ENCODE measurements at regions not wholly inside any gene's neighbourhood (a gene's known extent, or its start where the extent isn't known, plus 50 kb on each side); places are given as distances from the start of the nearest gene placed in this dataset.

GRCh38 chr2:142588269-142588668, 289.2 kb upstream of the KYNU start:
- no peak for TF ChIP-seq CTCF (IDR thresholded peaks at IDR 0.05; ENCODE audit: low read depth, low read length, missing control alignments)
- Histone ChIP-seq H3K4me3 (ENCODE audit: low read depth, low read length) (no peak overlapping the region), H3K27me3 (replicated peaks) (no peaks in the 10 kb centered on the region), H3K36me3 (replicated peaks) (no peaks in the 10 kb centered on the region), H3K27ac (no peak overlapping the region)
- in situ Hi-C loops (cut with HindIII; ENCODE audit: low pct_ligation_motif_present, low sequenced_read_pairs) = no loop called here
- no peak for DNase-seq

GRCh38 chr2:142586693-142587580, 290.5 kb upstream of the KYNU start:
- TF ChIP-seq CTCF (IDR thresholded peaks at IDR 0.05; ENCODE audit: low read depth, low read length, missing control alignments) = no peak
- in situ Hi-C loops (cut with HindIII; ENCODE audit: low pct_ligation_motif_present, low sequenced_read_pairs) = no loop called here
- no peaks in the 10 kb centered on the region for H3K36me3 ChIP-seq (replicated peaks)
- no peak for DNase-seq
- no peak overlapping the region for H3K27ac ChIP-seq
- H3K4me3 ChIP-seq (ENCODE audit: low read depth, low read length) = no peak overlapping the region
- no peaks in the 10 kb centered on the region for H3K27me3 ChIP-seq (replicated peaks)

- in situ Hi-C loops (cut with HindIII; ENCODE audit: low pct_ligation_motif_present, low sequenced_read_pairs) = no loop called here
- no peak overlapping the region for H3K27ac ChIP-seq
- no peak for DNase-seq
- H3K36me3 ChIP-seq (replicated peaks) = no peaks in the 10 kb centered on the region
- TF ChIP-seq CTCF (IDR thresholded peaks at IDR 0.05; ENCODE audit: low read depth, low read length, missing control alignments) = no peak
- H3K4me3 ChIP-seq (ENCODE audit: low read depth, low read length) = no peak overlapping the region
- no peaks in the 10 kb centered on the region for H3K27me3 ChIP-seq (replicated peaks)
Measured at GRCh38 chr2:142585785-142586184, 291.7 kb upstream of the KYNU start.

- peak; percentile 27 for TF ChIP-seq CTCF (IDR thresholded peaks at IDR 0.05; ENCODE audit: low read depth, low read length, missing control alignments)
- in situ Hi-C loops (cut with HindIII; ENCODE audit: low pct_ligation_motif_present, low sequenced_read_pairs) = no loop called here
- no peak for DNase-seq
- Histone ChIP-seq H3K27ac (no peak overlapping the region), H3K4me3 (ENCODE audit: low read depth, low read length) (no peak overlapping the region), H3K36me3 (replicated peaks) (no peaks in the 10 kb centered on the region), H3K27me3 (replicated peaks) (no peaks in the 10 kb centered on the region)
Measured at GRCh38 chr2:142582317-142582716, 295.1 kb upstream of the KYNU start.

- no peaks in the 10 kb centered on the region for H3K27me3 ChIP-seq (replicated peaks)
- no peak for TF ChIP-seq CTCF (IDR thresholded peaks at IDR 0.05; ENCODE audit: low read depth, low read length, missing control alignments)
- H3K4me3 ChIP-seq (ENCODE audit: low read depth, low read length) = no peak overlapping the region
- H3K36me3 ChIP-seq (replicated peaks) = no peaks in the 10 kb centered on the region
- in situ Hi-C loops (cut with HindIII; ENCODE audit: low pct_ligation_motif_present, low sequenced_read_pairs) = no loop called here
- H3K27ac ChIP-seq = no peak overlapping the region
- no peak for DNase-seq
Measured at GRCh38 chr2:142581491-142581890, 296.0 kb upstream of the KYNU start.

- TF ChIP-seq CTCF (IDR thresholded peaks at IDR 0.05; ENCODE audit: low read depth, low read length, missing control alignments) = no peak
- no peaks in the 10 kb centered on the region for H3K36me3 ChIP-seq (replicated peaks)
- in situ Hi-C loops (cut with HindIII; ENCODE audit: low pct_ligation_motif_present, low sequenced_read_pairs) = no loop called here
- DNase-seq = no peak
- H3K27me3 ChIP-seq (replicated peaks) = no peaks in the 10 kb centered on the region
- H3K4me3 ChIP-seq (ENCODE audit: low read depth, low read length) = no peak overlapping the region
- no peak overlapping the region for H3K27ac ChIP-seq
Measured at GRCh38 chr2:142580691-142581090, 296.8 kb upstream of the KYNU start.
